Activated T-cell treated with anti-CD3 and anti-CD28 coated beads for 4 hours (primary cell): ENCODE measurements at regions not wholly inside any gene's neighbourhood (a gene's known extent, or its start where the extent isn't known, plus 50 kb on each side); places are given as distances from the start of the nearest gene placed in this dataset.

Experiments used
- DNase-seq: peaks from one replicate; pipeline ENCODE4 v3.0.0-alpha.2; 2020

- no peak for DNase-seq
Observed at GRCh38 chr14:65329911-65330310, 82.6 kb upstream of the FUT8 start.

DNA sequence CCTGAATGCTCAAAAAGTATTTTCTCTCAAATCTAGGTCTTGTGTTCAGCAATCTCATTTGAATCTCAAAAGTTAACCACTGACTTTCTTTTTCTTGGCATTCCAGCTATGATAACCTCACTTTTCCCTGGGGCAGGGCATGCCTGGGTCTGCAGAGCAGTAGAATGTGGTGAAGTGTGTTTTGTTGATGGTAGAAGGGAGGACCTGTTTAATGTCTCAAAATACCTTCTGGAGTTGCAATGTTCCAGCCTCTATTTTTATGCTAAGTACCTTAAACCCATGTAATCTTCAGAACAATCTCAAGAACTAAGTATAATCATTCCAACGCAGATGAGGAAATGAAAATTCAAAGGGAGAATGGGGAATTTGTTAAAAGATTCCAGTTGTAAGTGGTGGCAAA is 82.1 kb upstream of the FUT8 start:
- no peak for DNase-seq

DNA sequence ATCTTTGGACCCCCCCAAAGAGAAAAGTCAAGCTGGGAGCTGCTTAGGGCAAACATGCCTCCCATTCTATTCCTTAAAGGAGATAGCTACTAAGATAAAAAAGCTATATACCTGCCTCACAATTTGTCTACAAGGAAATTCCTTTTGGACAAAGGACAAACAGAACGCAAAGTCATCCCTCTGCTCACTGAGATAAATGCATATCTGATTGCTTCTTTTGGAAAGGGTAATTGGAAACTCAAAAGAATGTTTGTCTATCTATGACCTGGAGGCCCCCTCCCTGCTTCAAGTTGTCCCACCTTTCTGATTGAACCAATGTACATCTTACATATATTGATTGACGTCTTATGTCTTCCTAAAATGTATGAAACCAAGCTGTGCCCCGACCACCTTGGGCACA is 80.9 kb upstream of the FUT8 start:
- no peak for DNase-seq

DNA sequence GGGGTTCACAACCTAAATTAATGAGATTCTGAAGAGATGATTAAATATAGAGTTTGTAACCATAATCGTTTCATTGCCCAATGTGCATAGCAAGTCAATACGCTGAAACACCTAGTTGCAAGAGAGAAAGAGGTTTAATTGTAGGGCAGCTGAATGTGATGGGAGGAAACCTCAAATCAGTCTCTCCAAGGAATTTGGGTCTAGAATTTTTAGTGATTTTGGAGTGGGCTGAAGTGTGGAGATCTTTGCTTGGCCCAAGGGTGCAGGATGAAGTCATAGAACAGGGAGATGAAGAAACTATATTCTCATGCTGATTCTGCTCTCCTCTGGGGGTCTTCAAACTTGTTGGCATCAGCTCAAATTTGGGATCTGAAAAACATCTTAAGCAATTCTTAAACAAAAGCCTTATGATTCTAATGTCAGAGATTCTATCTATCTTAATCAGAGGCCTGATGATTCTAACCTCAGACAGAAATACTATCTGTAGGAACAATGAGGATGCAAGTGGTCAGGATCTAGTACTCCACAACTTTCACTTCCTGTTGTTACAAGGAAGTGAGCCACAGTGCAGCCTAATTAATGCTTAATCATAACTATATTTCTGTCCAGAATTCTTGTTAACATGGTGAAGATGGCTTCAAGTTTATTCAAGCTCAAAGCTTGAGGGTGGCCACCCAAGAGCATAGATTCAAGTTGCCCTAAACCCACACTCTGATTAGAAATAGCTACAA is 80.2 kb upstream of the FUT8 start:
- DNase-seq, result no peak

DNA sequence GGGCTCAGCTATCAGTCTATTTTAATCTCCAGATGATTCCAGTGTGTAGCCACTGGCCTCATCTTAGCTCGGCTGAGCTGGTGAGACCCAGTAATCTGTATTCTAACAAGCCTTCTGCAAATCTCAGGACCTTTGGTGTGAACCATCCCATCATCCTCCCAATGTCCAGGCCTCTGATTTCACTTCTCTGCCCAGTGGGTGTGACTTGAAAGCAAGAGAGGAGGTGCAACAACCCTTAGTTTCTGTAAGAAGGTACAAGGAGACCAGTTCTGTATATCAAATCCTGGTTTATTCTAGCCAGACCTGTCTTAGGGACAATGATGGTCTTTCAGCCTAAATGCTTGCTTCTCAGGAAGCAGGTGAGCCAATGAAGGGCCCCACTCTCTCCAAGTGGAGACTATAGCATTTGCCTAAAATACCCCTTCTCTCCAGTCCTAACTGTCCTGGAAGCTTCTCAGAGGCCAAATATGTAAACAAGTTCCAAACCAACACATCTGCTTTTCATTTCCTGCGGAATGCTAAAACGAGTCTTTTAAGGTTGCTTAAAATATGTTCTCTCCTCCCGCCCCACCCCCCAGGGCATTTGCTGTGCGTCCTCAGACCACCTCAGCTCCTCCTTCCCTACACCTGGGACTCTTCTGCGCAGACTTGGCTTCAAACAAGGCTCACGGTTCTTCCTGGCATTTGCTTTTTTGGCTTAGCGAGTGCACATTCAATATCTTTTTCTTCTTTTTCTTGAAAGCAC is 78.4 kb upstream of the FUT8 start:
- DNase-seq, result no peak

DNA sequence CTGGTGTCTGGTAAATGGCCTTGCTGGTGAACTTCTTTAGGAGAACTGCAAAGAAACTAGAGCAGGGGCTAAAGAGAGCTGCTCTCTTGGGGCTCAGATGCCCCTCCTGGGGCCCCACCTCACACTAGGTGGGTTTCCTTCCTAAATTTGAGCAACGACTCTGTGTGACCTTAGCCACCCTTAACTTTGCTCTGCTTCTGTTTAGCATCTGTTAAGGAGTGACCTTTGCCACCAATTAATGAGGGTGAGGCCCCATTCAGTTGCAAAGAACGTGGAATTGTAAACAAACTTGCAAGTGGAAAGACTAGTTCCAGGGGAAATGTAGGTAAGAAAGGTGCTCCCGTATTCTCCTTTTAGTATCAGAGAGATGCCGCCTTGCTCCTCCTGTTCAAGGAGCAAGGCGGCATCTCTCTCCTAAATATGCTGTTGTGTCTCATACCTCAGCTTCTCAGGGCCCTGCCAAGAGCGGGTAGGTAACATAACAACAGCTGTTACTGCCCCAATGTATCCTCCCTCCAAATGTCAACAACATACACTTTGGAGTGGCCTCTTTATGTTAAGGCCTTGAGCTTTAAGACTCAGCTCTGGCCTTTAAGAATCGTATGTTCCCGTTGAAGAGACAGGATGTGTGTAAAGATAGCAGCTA is 77.6 kb upstream of the FUT8 start:
- DNase-seq, result no peak

DNA sequence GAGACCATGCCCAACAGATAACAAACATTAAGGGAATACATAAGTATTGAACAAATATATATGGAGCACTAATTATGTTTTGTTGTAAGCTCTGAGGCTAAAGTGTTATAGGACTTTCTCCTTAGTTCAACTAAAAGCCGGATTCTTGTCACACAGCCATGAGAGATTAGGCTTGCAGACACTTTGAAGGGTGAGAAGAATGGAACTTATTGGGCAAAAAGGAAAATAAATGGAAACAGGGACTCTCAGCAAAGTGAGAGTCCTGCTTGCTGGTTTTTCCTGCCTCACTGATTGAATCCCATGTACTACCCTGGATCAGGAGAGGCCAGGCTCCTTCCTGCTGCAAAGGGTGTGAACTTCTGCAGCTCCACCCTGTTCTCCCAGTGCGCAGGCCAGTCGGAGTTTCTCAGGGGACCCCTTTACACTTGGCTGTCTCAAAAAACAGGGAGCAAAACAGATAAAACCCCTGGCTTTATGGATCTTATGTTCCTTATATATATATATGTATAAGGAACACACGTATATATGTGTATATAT is 77.1 kb upstream of the FUT8 start:
- DNase-seq, result no peak

DNA sequence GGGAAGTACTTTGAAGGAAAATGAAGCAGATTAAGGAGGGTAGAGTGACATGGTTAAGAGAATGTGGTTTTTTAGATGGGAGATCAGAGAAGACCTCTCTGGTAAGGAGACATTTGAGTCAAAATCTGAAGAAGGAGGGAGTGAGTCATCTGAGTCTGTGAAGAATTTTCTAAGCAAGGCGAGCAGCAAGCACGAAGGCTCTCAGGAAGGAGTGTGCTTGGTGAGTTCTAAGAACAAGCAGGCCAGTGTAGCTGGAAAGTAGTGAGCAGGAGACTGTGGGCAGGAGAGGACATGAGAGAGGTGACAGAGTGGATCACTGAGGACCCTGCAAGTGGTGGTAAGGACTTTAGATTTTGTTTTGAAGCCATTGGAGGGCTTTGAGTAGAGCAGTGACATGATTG is 76.3 kb upstream of the FUT8 start:
- DNase-seq, result peak; percentile 17

- DNase-seq, result no peak
Observed at GRCh38 chr14:65339866-65340265, 72.7 kb upstream of the FUT8 start.

DNA sequence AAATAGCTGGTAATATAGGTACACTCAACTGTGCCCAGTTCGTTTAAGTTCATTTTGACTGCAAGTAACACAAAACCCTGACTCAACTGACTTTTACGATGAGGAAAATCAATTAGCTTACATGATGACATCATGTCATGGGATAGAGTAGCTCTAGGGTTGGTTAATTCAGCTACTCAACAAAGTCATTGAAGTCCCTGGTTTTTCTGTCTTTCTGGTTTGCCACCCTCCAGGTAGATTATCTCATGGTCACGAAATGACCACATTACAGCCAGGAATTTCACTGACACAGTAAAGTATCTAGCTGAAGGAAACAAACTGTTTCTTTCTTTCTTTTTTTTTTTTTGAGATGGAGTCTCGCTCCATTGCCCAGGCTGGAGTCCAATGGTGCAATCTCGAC is 68.5 kb upstream of the FUT8 start:
- DNase-seq, result no peak

DNA sequence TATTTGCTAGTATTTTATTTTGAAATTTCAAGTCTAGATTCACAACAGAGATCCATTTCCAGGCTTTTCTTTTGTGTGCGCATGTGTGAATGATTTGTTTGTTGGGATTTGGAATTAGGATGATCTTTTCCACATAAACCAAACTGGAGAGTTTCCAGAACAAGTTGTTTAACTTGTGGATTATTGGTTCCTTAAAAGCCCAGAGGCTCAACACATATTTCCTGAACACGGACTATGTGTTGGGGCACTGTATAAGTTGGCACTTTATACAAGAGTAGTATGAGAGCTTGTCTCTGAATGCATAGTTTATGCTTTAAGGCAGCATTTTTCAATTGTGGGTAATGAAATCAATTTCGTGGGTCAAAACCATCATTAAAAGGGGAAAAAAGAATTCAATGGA is 67.3 kb upstream of the FUT8 start:
- no peak for DNase-seq

GRCh38 chr14:65346474-65346873 is 66.1 kb upstream of the FUT8 start:
- no peak for DNase-seq

DNA sequence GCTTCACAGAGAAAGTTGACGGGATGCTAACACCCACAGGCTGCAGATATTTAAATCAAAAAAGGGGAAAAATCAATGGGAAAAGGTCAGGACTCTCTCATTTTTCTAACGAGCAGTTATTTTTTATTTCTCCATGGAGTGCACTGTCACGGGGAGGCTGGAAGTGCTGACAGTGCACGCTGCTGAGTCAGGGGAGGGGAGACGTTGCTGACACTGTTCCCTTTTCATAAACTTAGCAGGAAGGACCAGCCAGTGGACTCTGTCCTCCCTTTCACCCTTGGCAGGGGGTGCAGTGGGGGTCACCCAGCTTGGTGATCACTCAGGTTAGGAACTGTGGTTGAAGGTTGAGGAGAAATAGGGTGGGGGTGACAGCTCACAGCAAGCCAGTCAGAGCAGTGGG is 65.6 kb upstream of the FUT8 start:
- no peak for DNase-seq

DNA sequence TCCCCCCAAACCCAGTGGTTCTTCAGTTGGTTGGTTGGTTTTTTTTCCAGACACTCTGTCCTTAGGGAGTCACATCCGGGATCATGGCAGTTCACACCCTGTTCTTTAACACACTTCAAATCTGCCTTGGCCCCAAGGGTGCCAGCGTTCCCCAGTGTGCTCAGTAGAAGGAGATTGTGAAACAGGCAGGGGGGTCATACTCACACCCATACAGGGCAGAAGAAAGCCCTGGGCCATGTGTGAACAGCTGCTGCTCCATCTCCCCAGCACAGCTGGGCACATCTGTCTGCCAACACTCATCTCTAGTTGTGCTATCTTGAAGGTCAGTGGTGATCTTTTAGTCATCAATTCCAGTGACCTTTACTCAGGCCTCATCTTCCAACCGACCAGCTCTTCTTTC is 64.4 kb upstream of the FUT8 start:
- DNase-seq, result no peak

DNA sequence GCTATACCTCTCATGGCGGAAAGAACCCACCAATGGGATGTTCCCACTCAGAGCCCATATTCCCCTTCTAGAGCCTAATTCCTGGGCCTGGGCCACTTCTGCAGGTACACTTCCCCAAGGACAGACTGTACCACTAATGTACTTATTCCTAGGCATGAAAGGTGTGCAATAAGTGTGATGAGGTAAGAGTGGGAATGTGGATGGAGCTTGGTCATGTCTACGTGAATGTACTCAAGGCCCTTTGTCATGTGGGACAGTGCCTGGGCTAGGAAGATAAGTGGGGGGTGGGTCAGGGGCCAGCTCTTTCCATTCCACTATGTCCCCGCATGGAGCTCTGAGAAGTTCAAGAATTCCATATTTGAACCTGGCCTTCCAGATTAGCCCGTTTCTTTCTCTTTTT is 63.4 kb upstream of the FUT8 start:
- no peak for DNase-seq

DNA sequence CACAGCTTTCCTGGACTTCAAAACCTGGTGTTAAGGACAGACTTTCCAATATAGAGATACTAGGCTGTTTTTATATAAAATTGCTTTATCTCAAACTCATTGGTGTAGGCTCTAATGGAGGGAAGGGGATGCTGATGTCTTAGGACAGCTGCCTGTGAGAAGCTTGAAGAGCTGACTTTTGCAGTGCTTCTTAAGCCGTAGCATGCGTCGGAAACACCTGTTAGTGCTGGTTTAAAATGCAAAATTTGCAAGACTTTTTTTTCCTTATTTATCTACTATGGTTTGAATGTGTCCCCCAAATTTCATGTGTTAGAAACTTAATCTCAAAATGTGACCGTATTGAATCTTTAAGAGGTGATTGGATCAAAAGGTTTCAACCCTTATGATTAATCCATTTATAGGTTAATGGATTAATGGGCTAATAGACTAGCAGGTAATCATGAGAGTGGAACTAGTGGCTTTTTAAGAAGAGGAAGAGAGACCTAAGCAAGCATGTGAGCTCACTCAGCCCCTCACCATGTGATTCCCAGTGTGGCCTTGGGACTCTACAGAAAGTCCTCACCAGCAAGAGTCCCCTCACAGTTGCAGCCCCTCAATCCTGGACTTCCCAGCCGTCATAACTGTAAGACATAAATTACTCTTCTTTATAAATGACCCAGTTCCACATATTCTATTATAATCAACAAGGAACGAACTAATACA is 60.9 kb upstream of the FUT8 start:
- DNase-seq, result no peak

DNA sequence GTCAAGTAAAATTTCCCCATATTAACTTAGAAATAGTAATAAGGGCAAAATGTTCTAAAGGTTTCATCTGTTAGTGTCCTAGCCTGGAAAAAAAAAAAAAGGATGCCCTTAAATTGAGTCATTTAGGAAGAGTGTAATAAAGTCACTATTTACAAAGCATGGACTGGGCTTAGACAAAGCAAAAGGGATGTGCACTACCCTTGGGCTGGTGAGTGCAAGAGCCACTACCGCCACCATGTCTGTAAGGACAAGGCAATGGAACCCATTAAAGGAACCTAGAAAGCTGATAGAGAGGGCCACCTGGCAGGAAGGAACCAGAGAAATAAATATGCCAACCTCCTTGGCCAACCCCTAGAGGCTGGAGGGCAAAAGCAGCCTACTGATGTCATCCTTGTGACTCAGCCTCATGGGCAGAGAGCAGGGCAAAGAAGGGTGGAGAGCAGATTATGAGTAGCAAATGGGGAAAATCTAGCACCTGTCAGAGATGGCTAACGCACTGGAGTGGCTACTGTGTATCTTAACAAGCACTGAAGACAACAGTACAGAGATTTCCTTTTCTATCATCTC is 59.5 kb upstream of the FUT8 start:
- no peak for DNase-seq

DNA sequence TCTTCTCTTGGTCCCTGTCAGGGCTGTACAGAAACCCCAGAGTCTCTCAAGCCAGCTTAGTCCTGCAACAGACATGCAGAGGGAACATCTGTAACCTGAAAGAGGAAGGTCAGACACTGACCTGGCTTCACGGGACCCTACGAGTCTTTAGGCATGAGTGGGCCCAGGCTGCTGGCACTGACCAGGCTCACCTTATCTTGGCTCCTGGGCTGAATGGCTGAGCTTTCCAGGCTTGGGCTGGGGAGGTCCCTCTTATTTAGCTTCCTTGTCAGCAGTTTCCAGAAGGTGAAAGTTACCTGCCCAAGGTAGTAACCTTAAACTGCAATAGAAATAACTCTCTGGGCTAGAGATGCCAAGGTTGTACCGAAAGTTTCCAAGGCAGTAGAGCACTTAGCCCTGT is 58.4 kb upstream of the FUT8 start:
- no peak for DNase-seq

GRCh38 chr14:65354715-65355114 is 57.8 kb upstream of the FUT8 start:
- DNase-seq, result no peak

DNA sequence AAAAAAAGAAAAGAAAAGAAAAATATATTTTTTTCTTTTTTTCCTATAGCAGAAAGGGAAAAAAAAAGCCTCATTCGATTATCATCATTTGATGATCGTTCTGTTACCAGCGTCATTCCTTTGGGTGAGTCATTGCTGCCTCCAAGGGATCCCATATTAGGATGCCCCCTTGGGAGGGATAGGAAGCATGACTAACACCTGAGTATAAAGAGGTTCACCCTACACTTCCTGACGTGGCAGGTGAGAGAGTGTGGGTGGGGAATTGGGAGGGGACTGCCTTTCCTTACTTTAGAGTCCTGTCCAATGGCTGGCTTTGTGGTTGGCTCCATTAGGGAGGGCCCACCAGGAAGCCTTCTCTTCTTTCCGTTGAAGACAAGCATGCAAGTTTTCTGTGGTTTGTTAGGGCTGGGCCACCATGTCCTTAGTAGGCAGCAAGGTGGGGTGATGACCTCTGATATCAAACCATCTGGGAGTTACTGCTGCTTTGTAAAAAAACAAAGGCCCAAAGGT is 56.1 kb upstream of the FUT8 start:
- DNase-seq, result peak; percentile 7

DNA sequence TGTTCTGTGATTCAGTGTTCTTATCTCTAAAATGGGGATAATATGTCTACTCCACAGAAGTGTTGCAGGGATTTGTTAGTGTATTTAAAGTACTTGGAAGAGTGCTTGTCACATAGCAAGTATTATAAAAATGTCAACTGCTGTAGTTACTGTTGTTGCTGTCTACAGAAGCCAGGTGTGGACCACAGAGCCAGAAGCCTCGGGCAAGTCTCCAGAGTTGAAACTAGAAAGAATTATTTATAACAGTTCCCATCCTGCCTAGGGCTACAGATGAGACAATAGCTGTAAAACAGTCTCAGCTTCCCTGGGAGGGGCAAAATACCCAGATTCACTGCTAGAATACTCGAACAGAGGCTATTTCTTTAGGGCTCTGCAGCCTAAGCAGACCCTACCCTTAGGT is 55.4 kb upstream of the FUT8 start:
- no peak for DNase-seq

GRCh38 chr14:65357689-65358088 is 54.8 kb upstream of the FUT8 start:
- no peak for DNase-seq

DNA sequence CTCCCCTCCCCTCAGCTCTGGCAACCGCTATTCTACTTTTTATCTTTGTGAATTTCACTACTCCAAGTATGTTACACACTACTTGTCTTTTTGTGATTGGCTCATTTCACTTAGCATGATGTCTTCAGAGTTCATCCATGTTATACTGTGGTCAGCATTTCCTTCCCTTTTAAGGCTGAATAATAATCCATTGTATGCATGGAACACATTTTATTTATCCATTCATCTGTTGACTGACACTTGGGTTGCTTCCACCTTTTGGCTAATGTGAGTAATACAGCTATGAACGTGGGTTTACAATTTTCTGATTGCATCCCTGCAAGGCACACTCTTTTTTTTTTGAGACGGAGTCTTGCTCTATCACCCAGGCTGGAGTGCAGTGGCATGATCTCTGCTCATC is 53.0 kb upstream of the FUT8 start:
- DNase-seq, result no peak
